Aorta (tissue), 5 donors: ENCODE measurements at regions not wholly inside any gene's neighbourhood (a gene's known extent, or its start where the extent isn't known, plus 50 kb on each side); places are given as distances from the start of the nearest gene placed in this dataset.

ENCODE experiments used
- ATAC-seq: fragments of 200-7000 bp; cut with Tn5 transposase; one replicate; pipeline ENCODE4 v1.9.1; 2022; ENCODE audit warnings: moderate library complexity; ENCODE audit not compliant: low FRiP score
- DNase-seq, 2 donors: peaks; one replicate each; pipeline ENCODE4 v3.0.0-alpha.2; 2020
- H3K27ac ChIP-seq, 2 donors: one replicate each; pipeline ENCODE4 v1.5.1; 2013; ENCODE audit warnings: low read length in 2 of 2, mild to moderate bottlenecking in 2 of 2, moderate library complexity in 2 of 2, control low read depth in 1 of 2, inconsistent platforms in 1 of 2, low read depth in 1 of 2
- H3K27me3 ChIP-seq, 2 donors: one replicate each; pipeline ENCODE4 v1.6.1; 2013; ENCODE audit warnings: control low read depth in 1 of 2, low read length in 1 of 2, mild to moderate bottlenecking in 1 of 2, moderate library complexity in 1 of 2; ENCODE audit not compliant: insufficient read depth in 2 of 2, control insufficient read depth in 1 of 2
- H3K36me3 ChIP-seq, 2 donors: one replicate each; pipeline ENCODE4 v1.6.1; 2013; ENCODE audit warnings: control low read depth in 1 of 2, low read length in 1 of 2, mild to moderate bottlenecking in 1 of 2; ENCODE audit not compliant: insufficient read depth in 2 of 2, control insufficient read depth in 1 of 2
- H3K4me1 ChIP-seq, 2 donors: one replicate each; pipeline ENCODE4 v1.6.1; 2013; ENCODE audit warnings: low read length in 2 of 2, control low read depth in 1 of 2, mild to moderate bottlenecking in 1 of 2, moderate library complexity in 1 of 2; ENCODE audit not compliant: insufficient read depth in 2 of 2, control insufficient read depth in 1 of 2
- H3K4me3 ChIP-seq, 2 donors: one replicate each; pipeline ENCODE4 v1.5.1; 2013; ENCODE audit warnings: low read length in 2 of 2, control low read depth in 1 of 2, mild to moderate bottlenecking in 1 of 2
- H3K9me3 ChIP-seq: one replicate; pipeline ENCODE4 v1.6.1; 2013; ENCODE audit warnings: mild to moderate bottlenecking, low read length; ENCODE audit not compliant: control insufficient read depth
- WGBS, 2 donors: extraction: QIAGEN DNeasy Blood & Tissue Kit; methylation state at CpG; one replicate each; pipeline ENCODE4 v1.1.7; 2013; 5-methylcytosine and 5-hydroxymethylcytosine counted together
- intact Hi-C, 2 donors: fragments of 100-400 bp; cut with DNase I; formaldehyde crosslinking; loops; one replicate each; pipeline versions ENCODE4 v1.14.2 to v1.15.0; 2022
- donor health status: healthy with polysubstance abuse.
- donor health status: Bipolar disorder and iron deficiency.
- donor health status: DM: no; HTN: no; CAD: no.
- donor health status: DM: no; HTN: no; CAD: no.
- donor health status: DM: yes; HTN: yes; CAD: no.

DNA sequence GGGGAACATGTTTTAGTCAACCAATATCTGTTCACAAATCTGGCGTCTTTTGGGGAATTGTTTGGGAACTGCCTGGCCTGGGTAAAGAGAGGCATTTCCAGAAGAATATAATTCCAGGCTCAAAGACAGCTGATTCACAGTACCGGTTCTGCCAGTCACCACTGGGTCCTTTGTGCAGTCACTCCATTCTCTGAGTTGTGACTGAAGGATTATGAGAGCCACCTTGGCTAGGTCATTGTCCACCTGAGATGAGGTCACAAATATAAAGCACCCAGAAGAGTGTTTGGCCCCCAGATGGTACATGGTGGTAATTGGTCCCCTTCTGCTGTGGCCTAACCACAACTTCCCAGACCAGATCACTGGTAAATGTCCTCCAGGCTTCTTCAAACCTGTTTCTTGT lies 121.0 kb upstream of the SPACA1 start:
- H3K9me3 ChIP-seq: no peaks in the 10 kb centered on the region
- no peak overlapping the region for H3K4me3 ChIP-seq
- no peaks in the 10 kb centered on the region for H3K36me3 ChIP-seq
- H3K27me3 ChIP-seq: no peaks in the 10 kb centered on the region
- no peaks in the 10 kb centered on the region for H3K4me1 ChIP-seq
- ATAC-seq (no peak), DNase-seq (no peak)
- no peak overlapping the region for H3K27ac ChIP-seq
- WGBS, 2 donors: 95 to 98% methylated on average over 2 of the region's 2 CpGs
- intact Hi-C loops: loop anchor here (5.0 to 10.0 kb wide), 3 partner anchors 568 to 946 kb away; no protein-coding TSS in a partner anchor

- DNase-seq (no peak), ATAC-seq (no peak)
- 94 to 97% methylated on average over 6 of the region's 6 CpGs for WGBS, 2 donors
- intact Hi-C loops: loop anchor here (5.0 to 10.0 kb wide), 3 partner anchors 569 to 946 kb away; no protein-coding TSS in a partner anchor
- Histone ChIP-seq H3K27me3 (no peaks in the 10 kb centered on the region), H3K27ac (no peak overlapping the region), H3K4me3 (no peak overlapping the region), H3K36me3 (no peaks in the 10 kb centered on the region), H3K4me1 (no peaks in the 10 kb centered on the region), H3K9me3 (no peaks in the 10 kb centered on the region)
Observed at GRCh38 chr6:87926072-87926471, 121.6 kb upstream of the SPACA1 start.

GRCh38 chr6:87925373-87926060 lies 122.1 kb upstream of the SPACA1 start:
- no peak overlapping the region for H3K27ac ChIP-seq
- ATAC-seq: no peak
- no peak for DNase-seq
- 76 to 78% methylated on average over 7 of the region's 7 CpGs for WGBS, 2 donors
- no peaks in the 10 kb centered on the region for H3K36me3 ChIP-seq
- H3K4me3 ChIP-seq: no peak overlapping the region
- no peaks in the 10 kb centered on the region for H3K4me1 ChIP-seq
- H3K27me3 ChIP-seq: no peaks in the 10 kb centered on the region
- H3K9me3 ChIP-seq: no peaks in the 10 kb centered on the region
- intact Hi-C loops: loop anchor here (5.0 to 10.0 kb wide), 3 partner anchors 569 to 947 kb away; no protein-coding TSS in a partner anchor

GRCh38 chr6:87923389-87924050 lies 124.1 kb upstream of the SPACA1 start:
- no peaks in the 10 kb centered on the region for H3K36me3 ChIP-seq
- no peaks in the 10 kb centered on the region for H3K27me3 ChIP-seq
- DNase-seq (no peak), ATAC-seq (no peak)
- no peak overlapping the region for H3K4me3 ChIP-seq
- no peaks in the 10 kb centered on the region for H3K4me1 ChIP-seq
- 92 to 93% methylated on average over 7 of the region's 7 CpGs for WGBS, 2 donors
- H3K27ac ChIP-seq: no peak overlapping the region
- no peaks in the 10 kb centered on the region for H3K9me3 ChIP-seq
- intact Hi-C loops: loop anchor here in 1 of 2 donors (10.0 kb wide), 1 partner anchor 571 kb away; no protein-coding TSS in a partner anchor

DNA sequence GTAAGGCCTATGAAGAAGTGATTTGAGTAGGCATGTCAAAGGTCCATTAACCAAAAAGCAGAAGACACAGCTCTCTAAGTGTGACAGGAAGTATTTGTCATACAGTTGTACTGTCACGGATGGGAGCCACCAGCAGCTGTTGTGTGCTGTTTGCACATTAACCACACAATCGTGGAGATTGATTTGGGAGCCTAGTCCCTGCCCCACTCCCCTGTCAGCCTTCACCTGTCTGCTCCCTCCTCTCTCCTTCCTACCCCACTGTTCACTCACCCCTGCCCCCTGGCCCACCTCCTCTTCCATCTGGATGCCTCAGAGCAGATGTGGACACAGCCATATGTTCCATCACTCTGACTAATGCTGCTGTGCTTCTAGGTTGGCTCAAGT lies 124.7 kb upstream of the SPACA1 start:
- no peaks in the 10 kb centered on the region for H3K9me3 ChIP-seq
- intact Hi-C loops: loop anchor here in 1 of 2 donors (10.0 kb wide), 1 partner anchor 572 kb away; no protein-coding TSS in a partner anchor

GRCh38 chr6:87922196-87922946 lies 125.3 kb upstream of the SPACA1 start:
- Histone ChIP-seq H3K36me3 (no peaks in the 10 kb centered on the region), H3K27me3 (no peaks in the 10 kb centered on the region), H3K4me1 (no peaks in the 10 kb centered on the region), H3K9me3 (no peaks in the 10 kb centered on the region), H3K27ac (no peak overlapping the region), H3K4me3 (no peak overlapping the region)
- 23 to 28% methylated on average over 2 of the region's 2 CpGs for WGBS, 2 donors
- DNase-seq (no peak), ATAC-seq (no peak)
- intact Hi-C loops: loop anchor here in 1 of 2 donors (10.0 kb wide), 1 partner anchor 572 kb away; no protein-coding TSS in a partner anchor

More for the DNA sequence above, 124.7 kb upstream of the SPACA1 start:
- ATAC-seq: no peak
- DNase-seq: no peak
- no peak overlapping the region for H3K4me3 ChIP-seq
- H3K27me3 ChIP-seq: no peaks in the 10 kb centered on the region
- H3K27ac ChIP-seq: no peak overlapping the region
- no peaks in the 10 kb centered on the region for H3K36me3 ChIP-seq
- no peaks in the 10 kb centered on the region for H3K4me1 ChIP-seq
- whole genome bisulfite sequencing, 2 donors: 78 to 79% methylated on average over 2 of the region's 2 CpGs

GRCh38 chr6:87921034-87921433 lies 126.6 kb upstream of the SPACA1 start:
- ATAC-seq (no peak), DNase-seq (no peak)
- no peak overlapping the region for H3K4me3 ChIP-seq
- WGBS, 2 donors: 92 to 95% methylated on average over 1 of the region's 1 CpG
- H3K4me1 ChIP-seq: no peaks in the 10 kb centered on the region
- H3K27me3 ChIP-seq: no peaks in the 10 kb centered on the region
- no peaks in the 10 kb centered on the region for H3K36me3 ChIP-seq
- peaks cover 3% of the 10 kb centered on the region for H3K9me3 ChIP-seq
- no peak overlapping the region for H3K27ac ChIP-seq
- intact Hi-C loops: loop anchor here in 1 of 2 donors (10.0 kb wide), 1 partner anchor 574 kb away; no protein-coding TSS in a partner anchor

GRCh38 chr6:87920245-87920644 lies 127.4 kb upstream of the SPACA1 start:
- no peaks in the 10 kb centered on the region for H3K4me1 ChIP-seq
- H3K27ac ChIP-seq: no peak overlapping the region
- WGBS, 2 donors: 96 to 99% methylated on average over 3 of the region's 3 CpGs
- no peak overlapping the region for H3K4me3 ChIP-seq
- intact Hi-C loops: loop anchor here in 1 of 2 donors (10.0 kb wide), 1 partner anchor 575 kb away; no protein-coding TSS in a partner anchor
- ATAC-seq (no peak), DNase-seq (no peak)
- H3K27me3 ChIP-seq: no peaks in the 10 kb centered on the region
- H3K36me3 ChIP-seq: no peaks in the 10 kb centered on the region
- H3K9me3 ChIP-seq: peaks cover 3% of the 10 kb centered on the region
